D721Med (cell line): ENCODE measurements at regions not wholly inside any gene's neighbourhood (a gene's known extent, or its start where the extent isn't known, plus 50 kb on each side); places are given as distances from the start of the nearest gene placed in this dataset.

Experiments
- DNase-seq: peaks from one replicate; pipeline ENCODE4 v3.0.0; 2011; ENCODE audit warnings: low spot score; ENCODE audit not compliant: insufficient read length
- FAIRE-seq: peaks from 2 replicates; lab custom pipeline; 2011; peaks lifted over from hg19 to GRCh38; lab: Jason Lieb, UNC
- CTCF ChIP-seq: IDR thresholded peaks from 2 replicates; pipeline ENCODE4 v1.5.1; 2012; ENCODE audit warnings: mild to moderate bottlenecking, control low read depth; ENCODE audit not compliant: insufficient read depth; ENCODE audit errors: missing control alignments

GRCh38 chr3:55246033-55246432 is 241.1 kb downstream of the WNT5A start:
- DNase-seq (no peak), FAIRE-seq (no peak)
- TF ChIP-seq CTCF, result no peak

- no peak for TF ChIP-seq CTCF
- DNase-seq, result no peak
- FAIRE-seq, result no peak
Measured at GRCh38 chr3:55245351-55245750, 241.8 kb downstream of the WNT5A start.

- FAIRE-seq, result no peak
- no peak for DNase-seq
- no peak for TF ChIP-seq CTCF
Measured at GRCh38 chr3:55244247-55244646, 242.9 kb downstream of the WNT5A start.

- no peak for TF ChIP-seq CTCF
- FAIRE-seq (no peak), DNase-seq (no peak)
Measured at GRCh38 chr3:55243678-55244077, 243.4 kb downstream of the WNT5A start.

GRCh38 chr3:55242921-55243320 is 244.2 kb downstream of the WNT5A start:
- no peak for TF ChIP-seq CTCF
- FAIRE-seq (no peak), DNase-seq (no peak)

- no peak for TF ChIP-seq CTCF
- DNase-seq, result no peak
- no peak for FAIRE-seq
Measured at GRCh38 chr3:55241098-55241497, 246.0 kb downstream of the WNT5A start.

GRCh38 chr3:55235416-55235815 is 251.7 kb downstream of the WNT5A start:
- FAIRE-seq, result no peak
- TF ChIP-seq CTCF, result no peak
- DNase-seq, result no peak
